Tibial nerve (tissue), 3 donors: ENCODE measurements at regions not wholly inside any gene's neighbourhood (a gene's known extent, or its start where the extent isn't known, plus 50 kb on each side); places are given as distances from the start of the nearest gene placed in this dataset.

Experiments used
- CTCF ChIP-seq, 5 experiments: fragments of 200-600 bp in 3 of 5; fragments of 450-650 bp in 2 of 5; sonication (generic) in 3 of 5; IDR thresholded peaks; one replicate each; pipeline ENCODE4 v1.5.1; 2016 to 2019; ENCODE audit warnings: antibody characterized with exemption in 5 of 5, mild to moderate bottlenecking in 3 of 5, moderate library complexity in 2 of 5
- POLR2A ChIP-seq, 2 donors: fragments of 450-650 bp; IDR thresholded peaks; one replicate each; pipeline ENCODE4 v1.6.1; 2017; ENCODE audit warnings: antibody characterized with exemption in 2 of 2, mild to moderate bottlenecking in 2 of 2, moderate library complexity in 2 of 2

GRCh38 chr3:135788146-135788545 is 177.4 kb upstream of the PPP2R3A start:
- no peak for TF ChIP-seq CTCF (IDR thresholded peaks at IDR 0.05)
- TF ChIP-seq POLR2A (IDR thresholded peaks at IDR 0.05): no peak
